ENCODE measurements at regions not wholly inside any gene's neighbourhood (a gene's known extent, or its start where the extent isn't known, plus 50 kb on each side); places are given as distances from the start of the nearest gene placed in this dataset.
"Not testable (repeated sequence)": the region's sequence is repeated elsewhere in the genome, so short reads cannot be mapped to it uniquely, and the experiment has no call there.

GRCh38 chrY:7877458-7877857 lies 965.9 kb upstream of the AMELY start:
- DNase-seq (ENCODE audit: low spot score) = no peak

- peak; percentile 28 for DNase-seq (ENCODE audit: low spot score)
Observed at GRCh38 chrY:7874080-7874479, 962.5 kb upstream of the AMELY start.

GRCh38 chrY:7871304-7871932 lies 959.9 kb upstream of the AMELY start:
- DNase-seq (ENCODE audit: low spot score) = no peak

GRCh38 chrY:7866976-7867375 lies 955.4 kb upstream of the AMELY start:
- no peak for DNase-seq (ENCODE audit: low spot score)

GRCh38 chrY:7860781-7861614 lies 949.4 kb upstream of the AMELY start:
- no peak for DNase-seq (ENCODE audit: low spot score)

- no peak for DNase-seq (ENCODE audit: low spot score)
Observed at GRCh38 chrY:7850191-7850590, 938.6 kb upstream of the AMELY start.

GRCh38 chrY:7845776-7846175 lies 934.2 kb upstream of the AMELY start:
- no peak for DNase-seq (ENCODE audit: low spot score)

- no peak for DNase-seq (ENCODE audit: low spot score)
Observed at GRCh38 chrY:7837046-7837445, 925.5 kb upstream of the AMELY start.

- DNase-seq (ENCODE audit: low spot score) = no peak
Observed at GRCh38 chrY:7836366-7836765, 924.8 kb upstream of the AMELY start.

- no peak for DNase-seq (ENCODE audit: low spot score)
Observed at GRCh38 chrY:7835416-7835815, 923.9 kb upstream of the AMELY start.

- DNase-seq (ENCODE audit: low spot score) = no peak
Observed at GRCh38 chrY:7834284-7834683, 922.7 kb upstream of the AMELY start.

GRCh38 chrY:7830881-7831280 lies 919.3 kb upstream of the AMELY start:
- DNase-seq (ENCODE audit: low spot score) = not testable (repeated sequence)

GRCh38 chrY:7826533-7826932 lies 915.0 kb upstream of the AMELY start:
- DNase-seq (ENCODE audit: low spot score) = no peak

- DNase-seq (ENCODE audit: low spot score) = no peak
Observed at GRCh38 chrY:7825874-7826273, 914.3 kb upstream of the AMELY start.

- no peak for DNase-seq (ENCODE audit: low spot score)
Observed at GRCh38 chrY:7821295-7822035, 909.9 kb upstream of the AMELY start.

GRCh38 chrY:7818924-7819323 lies 907.4 kb upstream of the AMELY start:
- peak; percentile 19 for DNase-seq (ENCODE audit: low spot score)

- DNase-seq (ENCODE audit: low spot score) = no peak
Observed at GRCh38 chrY:7816567-7816966, 905.0 kb upstream of the AMELY start.

GRCh38 chrY:7815921-7816320 lies 904.4 kb upstream of the AMELY start:
- DNase-seq (ENCODE audit: low spot score) = no peak

- DNase-seq (ENCODE audit: low spot score) = no peak
Observed at GRCh38 chrY:7815285-7815684, 903.7 kb upstream of the AMELY start.

- DNase-seq (ENCODE audit: low spot score) = no peak
Observed at GRCh38 chrY:7814361-7814760, 902.8 kb upstream of the AMELY start.

- no peak for DNase-seq (ENCODE audit: low spot score)
Observed at GRCh38 chrY:7810359-7810758, 898.8 kb upstream of the AMELY start.

GRCh38 chrY:7807516-7807870 lies 895.9 kb upstream of the AMELY start:
- no peak for DNase-seq (ENCODE audit: low spot score)

All from pons (tissue), 1 donor.